ENCODE measurements at regions not wholly inside any gene's neighbourhood (a gene's known extent, or its start where the extent isn't known, plus 50 kb on each side); places are given as distances from the start of the nearest gene placed in this dataset.

DNA sequence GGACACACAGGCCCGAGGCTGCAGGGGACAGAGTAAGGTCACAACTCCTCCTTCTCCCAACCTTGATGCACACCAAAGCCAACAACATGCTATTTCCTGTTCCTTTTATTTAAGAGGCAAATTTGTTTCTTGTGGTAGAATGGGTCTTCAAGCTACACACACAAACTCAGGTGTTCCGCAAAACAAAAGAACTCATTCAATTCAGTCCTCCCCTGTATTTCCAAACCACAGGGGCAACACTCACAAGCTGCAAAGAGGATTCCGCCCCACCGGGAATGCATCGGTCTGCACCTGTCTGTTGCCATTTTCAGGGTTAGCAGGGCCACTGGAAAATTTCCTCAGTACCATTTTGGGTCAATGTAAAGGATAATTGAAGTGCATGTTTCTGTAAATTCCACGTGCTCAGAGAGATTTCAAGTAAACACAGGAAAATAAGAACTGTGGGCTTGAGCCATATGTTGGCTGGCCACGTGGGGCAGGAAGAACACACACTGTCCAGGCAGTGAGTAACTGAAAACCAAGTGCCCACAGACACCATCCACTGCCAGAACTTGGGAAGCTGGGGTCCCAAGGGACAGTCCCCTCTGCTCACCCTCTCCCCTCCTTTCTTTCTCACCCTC is 145.2 kb upstream of the ERG start:
- Histone ChIP-seq H3K4me1 (peaks cover 0 to 8% (median 0%) of the 10 kb centered on the region in 12 donors), H3K27ac (no peak overlapping the region), H3K27me3 (peaks cover 0 to 19% (median 0%) of the 10 kb centered on the region in 9 donors), H3K36me3 (no peaks in the 10 kb centered on the region), H3K4me3 (no peak overlapping the region), H3K9me3 (no peaks in the 10 kb centered on the region)
- intact Hi-C loops (cut with DNase I), result no loop called here
- ATAC-seq (no peak), DNase-seq (no peak)
- WGBS, 4 donors, result 66 to 79% (median 76%) methylated on average over 7 of the region's 7 CpGs
- TF ChIP-seq, protein P1, sequence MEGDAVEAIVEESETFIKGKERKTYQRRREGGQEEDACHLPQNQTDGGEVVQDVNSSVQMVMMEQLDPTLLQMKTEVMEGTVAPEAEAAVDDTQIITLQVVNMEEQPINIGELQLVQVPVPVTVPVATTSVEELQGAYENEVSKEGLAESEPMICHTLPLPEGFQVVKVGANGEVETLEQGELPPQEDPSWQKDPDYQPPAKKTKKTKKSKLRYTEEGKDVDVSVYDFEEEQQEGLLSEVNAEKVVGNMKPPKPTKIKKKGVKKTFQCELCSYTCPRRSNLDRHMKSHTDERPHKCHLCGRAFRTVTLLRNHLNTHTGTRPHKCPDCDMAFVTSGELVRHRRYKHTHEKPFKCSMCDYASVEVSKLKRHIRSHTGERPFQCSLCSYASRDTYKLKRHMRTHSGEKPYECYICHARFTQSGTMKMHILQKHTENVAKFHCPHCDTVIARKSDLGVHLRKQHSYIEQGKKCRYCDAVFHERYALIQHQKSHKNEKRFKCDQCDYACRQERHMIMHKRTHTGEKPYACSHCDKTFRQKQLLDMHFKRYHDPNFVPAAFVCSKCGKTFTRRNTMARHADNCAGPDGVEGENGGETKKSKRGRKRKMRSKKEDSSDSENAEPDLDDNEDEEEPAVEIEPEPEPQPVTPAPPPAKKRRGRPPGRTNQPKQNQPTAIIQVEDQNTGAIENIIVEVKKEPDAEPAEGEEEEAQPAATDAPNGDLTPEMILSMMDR (IDR thresholded peaks at IDR 0.05), result no peak
- no peak for TF ChIP-seq POLR2A (IDR thresholded peaks at IDR 0.05)

DNA sequence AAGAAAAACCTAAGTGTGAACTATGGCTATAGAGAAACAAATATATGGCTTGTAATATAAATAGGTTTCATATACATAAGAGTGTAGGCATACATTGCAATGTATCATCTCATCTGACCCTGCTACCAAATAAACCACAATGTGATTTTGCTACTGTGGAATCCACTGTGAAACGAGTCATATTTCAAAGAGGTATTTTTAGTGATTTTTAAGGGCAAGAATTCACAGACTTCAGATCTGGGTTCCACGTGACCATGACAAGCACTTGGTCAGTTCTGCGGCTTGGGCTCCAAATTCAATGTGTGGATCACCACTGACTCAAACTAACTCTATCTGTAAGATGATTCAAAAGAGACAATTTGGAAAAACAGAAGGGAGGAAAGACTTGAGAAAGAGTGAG is 147.0 kb upstream of the ERG start:
- peaks cover 0 to 19% (median 0%) of the 10 kb centered on the region in 9 donors for H3K27me3 ChIP-seq
- ATAC-seq, result no peak
- TF ChIP-seq, protein P1 (IDR thresholded peaks at IDR 0.05), result no peak
- TF ChIP-seq POLR2A (IDR thresholded peaks at IDR 0.05), result no peak

DNA sequence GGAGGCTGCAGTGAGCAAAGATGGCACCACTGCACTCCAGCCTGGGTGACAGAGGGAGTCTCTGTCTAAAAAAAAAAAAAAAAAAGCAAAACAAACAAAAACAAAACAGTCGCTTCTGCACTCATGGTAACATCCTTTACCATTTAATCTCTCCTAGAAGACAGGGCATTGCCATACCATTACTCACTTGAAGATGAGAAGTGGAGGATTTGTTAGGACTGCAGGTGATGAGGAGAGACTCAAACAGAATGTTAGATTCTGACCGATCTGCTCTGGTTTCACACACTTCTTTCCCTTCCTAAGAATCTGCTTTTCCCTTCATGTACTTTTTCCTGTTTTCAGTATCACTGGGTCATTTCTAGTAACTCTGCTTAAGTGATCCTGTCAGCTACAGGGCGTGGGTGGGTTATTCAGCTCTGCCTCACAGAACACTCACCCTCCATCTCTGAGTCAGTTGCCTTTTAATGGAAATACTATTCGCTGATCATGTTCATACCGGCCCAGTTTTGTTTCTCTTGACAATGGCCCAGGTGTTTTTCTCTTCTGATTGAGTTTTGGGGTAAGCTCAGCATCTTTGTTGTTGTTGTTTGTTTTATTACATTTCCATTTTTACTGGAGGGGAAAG is 148.0 kb upstream of the ERG start:
- Histone ChIP-seq H3K4me3 (no peak overlapping the region), H3K27me3 (peaks cover 0 to 19% (median 0%) of the 10 kb centered on the region in 9 donors), H3K9me3 (no peaks in the 10 kb centered on the region), H3K36me3 (no peaks in the 10 kb centered on the region), H3K4me1 (no peaks in the 10 kb centered on the region), H3K27ac (no peak overlapping the region)
- no peak for TF ChIP-seq POLR2A (IDR thresholded peaks at IDR 0.05)
- TF ChIP-seq, protein P1 (IDR thresholded peaks at IDR 0.05), result no peak
- no peak for DNase-seq
- no peak for ATAC-seq
- 82 to 88% (median 83%) methylated on average over 5 of the region's 5 CpGs for WGBS, 4 donors
- intact Hi-C loops (cut with DNase I), result loop anchor here in 1 of 10 donors (5.0 kb wide), 1 partner anchor 49 kb away; no protein-coding TSS in a partner anchor

More for the DNA sequence above, 147.0 kb upstream of the ERG start:
- H3K9me3 ChIP-seq, result no peaks in the 10 kb centered on the region
- no peak for DNase-seq
- no peaks in the 10 kb centered on the region for H3K36me3 ChIP-seq
- intact Hi-C loops (cut with DNase I), result loop anchor here in 1 of 10 donors (5.0 kb wide), 1 partner anchor 48 kb away; no protein-coding TSS in a partner anchor
- no peak overlapping the region for H3K4me3 ChIP-seq
- no peak overlapping the region for H3K27ac ChIP-seq
- WGBS, 4 donors, result 78 to 89% (median 87%) methylated on average over 3 of the region's 3 CpGs
- H3K4me1 ChIP-seq, result no peaks in the 10 kb centered on the region

DNA sequence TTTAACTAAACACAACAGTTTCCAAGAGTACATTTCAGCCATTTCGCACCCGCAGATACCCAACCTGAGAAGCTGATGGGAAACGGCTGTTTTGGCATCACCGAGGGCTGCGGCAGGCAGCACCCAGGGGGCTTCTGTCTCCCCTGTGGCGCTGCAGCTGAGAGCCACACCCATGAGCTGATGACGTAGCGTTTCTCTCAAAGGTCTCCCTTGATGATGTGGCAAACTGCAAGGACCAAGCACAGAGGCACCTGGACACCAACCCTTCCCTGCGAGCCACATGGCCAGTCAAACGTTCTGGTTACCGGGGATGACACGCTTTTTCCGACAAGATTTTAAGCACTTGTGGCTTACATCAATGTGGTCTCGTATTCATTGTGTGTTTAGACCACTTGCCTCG is 150.8 kb upstream of the ERG start:
- WGBS, 4 donors, result 90 to 92% (median 90%) methylated on average over 15 of the region's 15 CpGs
- intact Hi-C loops (cut with DNase I), result loop anchor here in 1 of 10 donors (5.0 kb wide), 1 partner anchor 52 kb away; no protein-coding TSS in a partner anchor
- TF ChIP-seq POLR2A (IDR thresholded peaks at IDR 0.05), result no peak
- TF ChIP-seq, protein P1 (IDR thresholded peaks at IDR 0.05), result no peak
- Histone ChIP-seq H3K9me3 (no peaks in the 10 kb centered on the region), H3K27ac (no peak overlapping the region), H3K4me1 (no peaks in the 10 kb centered on the region), H3K4me3 (no peak overlapping the region), H3K36me3 (no peaks in the 10 kb centered on the region), H3K27me3 (peaks cover 0 to 19% (median 0%) of the 10 kb centered on the region in 9 donors)
- no peak for ATAC-seq
- no peak for DNase-seq
